Activated naive CD4-positive, alpha-beta T cell treated with anti-CD3 and anti-CD28 coated beads, Interleukin-2, amount 50 U/mL, for 16 hours (primary cell): ENCODE measurements at regions not wholly inside any gene's neighbourhood (a gene's known extent, or its start where the extent isn't known, plus 50 kb on each side); places are given as distances from the start of the nearest gene placed in this dataset.
"Not testable (repeated sequence)": the region's sequence is repeated elsewhere in the genome, so short reads cannot be mapped to it uniquely, and the experiment has no call there.

Source experiments
- DNase-seq: peaks from one replicate; pipeline ENCODE4 v3.0.0-alpha.2; 2020

GRCh38 chr18:1149709-1150108 is 245.0 kb downstream of the ADCYAP1 start:
- no peak for DNase-seq

- DNase-seq = no peak
These were observed 245.7 kb downstream of the ADCYAP1 start for GRCh38 chr18:1150344-1150743.

GRCh38 chr18:1152958-1153357 is 248.3 kb downstream of the ADCYAP1 start:
- DNase-seq = not testable (repeated sequence)

GRCh38 chr18:1173593-1173992 is 268.9 kb downstream of the ADCYAP1 start:
- DNase-seq = no peak

- DNase-seq = no peak
These were observed 272.6 kb downstream of the ADCYAP1 start for GRCh38 chr18:1177232-1177631.

GRCh38 chr18:1191341-1191740 is 286.7 kb downstream of the ADCYAP1 start:
- no peak for DNase-seq

- DNase-seq = no peak
These were observed 308.5 kb downstream of the ADCYAP1 start for GRCh38 chr18:1213126-1213525.

DNA sequence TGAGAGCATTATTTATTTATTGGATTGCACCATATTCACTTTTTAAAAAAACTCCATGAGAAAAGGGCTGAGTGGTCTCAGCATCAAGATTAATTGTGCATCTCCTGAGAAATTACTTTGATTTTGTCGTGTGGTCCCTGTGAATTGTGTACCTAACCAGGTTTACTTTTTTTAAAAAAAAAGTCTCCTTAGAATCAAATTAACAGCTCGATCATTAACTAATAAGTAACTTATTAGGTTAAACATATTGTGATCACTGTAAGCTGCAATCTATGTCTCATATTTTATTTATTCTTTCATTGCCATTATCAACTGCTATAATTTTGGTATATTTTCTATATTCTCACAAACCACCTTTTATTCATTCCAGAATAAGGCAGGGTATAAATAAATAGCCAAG is 318.2 kb downstream of the ADCYAP1 start:
- DNase-seq = no peak

GRCh38 chr18:1227025-1227424 is 322.4 kb downstream of the ADCYAP1 start:
- DNase-seq = no peak

DNA sequence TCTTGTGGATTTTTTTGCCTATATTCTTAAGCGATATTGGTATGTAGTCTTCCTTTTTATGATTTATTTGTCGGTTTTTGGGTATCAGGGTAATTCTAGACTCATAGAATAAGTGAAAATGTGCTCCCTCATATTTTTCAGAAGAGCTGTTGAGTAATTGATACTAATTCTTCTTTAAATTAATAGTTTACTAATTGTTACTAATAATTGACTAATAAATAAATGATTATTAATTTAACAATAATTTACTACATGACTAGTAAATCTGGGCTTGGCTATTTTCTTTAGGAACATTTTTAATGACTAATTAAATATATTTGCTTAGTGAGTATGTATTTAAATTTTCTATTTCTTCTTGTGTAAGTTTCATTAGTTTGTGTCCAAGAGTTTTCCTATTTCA is 325.0 kb downstream of the ADCYAP1 start:
- DNase-seq = no peak

GRCh38 chr18:1232867-1233266 is 328.2 kb downstream of the ADCYAP1 start:
- DNase-seq = no peak

GRCh38 chr18:1240701-1241100 is 336.0 kb downstream of the ADCYAP1 start:
- DNase-seq = no peak

GRCh38 chr18:1244397-1245122 is 339.9 kb downstream of the ADCYAP1 start:
- no peak for DNase-seq

GRCh38 chr18:1246827-1247226 is 342.2 kb downstream of the ADCYAP1 start:
- DNase-seq = no peak

- DNase-seq = no peak
These were observed 347.9 kb downstream of the ADCYAP1 start for GRCh38 chr18:1252534-1252933.

GRCh38 chr18:1252936-1253335 is 348.3 kb downstream of the ADCYAP1 start:
- no peak for DNase-seq

GRCh38 chr18:1253827-1254226 is 349.2 kb downstream of the ADCYAP1 start:
- DNase-seq = no peak

- no peak for DNase-seq
These were observed 356.4 kb downstream of the ADCYAP1 start for GRCh38 chr18:1261054-1261453.

DNA sequence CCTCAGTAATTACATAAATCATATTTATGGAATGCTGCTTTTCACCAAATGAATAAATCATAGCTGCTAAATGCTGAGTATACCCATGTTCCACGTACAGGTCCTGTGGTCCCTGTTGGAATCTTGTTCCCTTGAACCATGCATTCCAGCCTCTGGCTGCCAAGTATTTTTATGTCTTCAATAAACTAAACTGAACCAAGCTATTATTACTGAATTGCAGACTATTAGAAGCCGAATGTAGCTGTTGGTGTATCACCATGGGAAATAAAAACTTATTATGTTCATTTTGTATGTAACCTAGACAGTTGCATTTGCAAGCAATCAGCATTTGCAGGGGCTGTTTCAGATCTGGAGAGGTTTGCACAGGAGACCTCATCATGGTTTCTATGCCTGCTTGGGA is 362.4 kb downstream of the ADCYAP1 start:
- no peak for DNase-seq

DNA sequence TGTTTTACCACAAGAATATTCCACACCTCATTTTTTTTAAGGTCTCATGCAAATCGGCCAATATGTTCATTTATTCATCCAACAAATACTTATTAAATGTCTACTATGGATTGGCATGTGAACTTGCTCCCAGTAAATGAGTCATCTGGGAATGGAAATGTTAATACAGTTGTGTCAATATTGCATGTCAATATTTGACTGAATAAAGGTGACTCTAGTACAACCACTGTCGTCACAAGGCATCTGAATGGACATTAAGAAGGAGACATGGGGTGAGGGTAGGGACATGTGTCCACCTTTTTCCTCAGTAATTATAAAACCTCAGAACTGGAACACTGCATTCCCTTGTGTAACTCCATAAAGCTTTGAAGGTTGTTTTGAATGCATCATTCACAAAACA is 365.4 kb downstream of the ADCYAP1 start:
- DNase-seq = no peak

DNA sequence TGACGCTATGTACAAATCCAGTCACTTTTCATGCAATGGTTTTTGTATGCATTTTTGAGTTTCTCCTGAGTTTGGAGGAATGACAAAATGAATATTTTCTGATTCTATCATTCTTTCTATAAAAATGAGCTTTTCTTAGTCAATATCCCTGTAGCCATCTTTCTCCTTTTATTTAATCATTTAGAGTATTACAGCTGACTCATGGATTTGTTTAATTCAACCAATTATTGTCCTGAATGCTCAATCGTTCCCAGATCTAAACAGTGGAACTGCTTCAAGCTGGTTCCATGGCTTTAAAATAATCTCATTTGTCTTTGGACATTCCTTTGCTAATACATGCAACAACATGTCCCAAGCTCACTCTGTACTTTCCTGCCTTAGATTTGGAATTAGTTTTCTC is 368.8 kb downstream of the ADCYAP1 start:
- DNase-seq = no peak

GRCh38 chr18:1292167-1292566 is 387.5 kb downstream of the ADCYAP1 start:
- DNase-seq = no peak

DNA sequence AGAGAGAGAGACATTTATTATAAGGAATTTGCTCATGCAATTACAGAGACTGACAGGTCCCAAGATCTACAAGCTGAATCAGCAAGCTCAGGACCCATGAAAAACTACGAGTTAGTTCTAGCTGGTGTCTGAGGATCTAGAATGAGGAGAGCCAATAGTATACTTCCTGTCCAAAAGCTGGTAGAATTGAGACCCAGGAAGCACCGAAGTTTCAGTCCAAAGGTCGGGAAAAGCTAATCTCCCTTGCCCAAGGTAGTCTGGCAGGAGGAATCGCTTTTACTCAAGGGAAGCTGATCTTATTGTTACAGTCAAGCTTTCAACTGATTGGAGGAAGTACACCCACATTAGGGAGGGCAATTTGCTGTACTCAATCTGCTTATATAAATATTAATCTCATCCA is 389.6 kb downstream of the ADCYAP1 start:
- DNase-seq = no peak

- DNase-seq = no peak
These were observed 391.6 kb downstream of the ADCYAP1 start for GRCh38 chr18:1296237-1296636.

GRCh38 chr18:1302861-1303260 is 398.2 kb downstream of the ADCYAP1 start:
- no peak for DNase-seq
